K562 (cell line): ENCODE measurements at regions not wholly inside any gene's neighbourhood (a gene's known extent, or its start where the extent isn't known, plus 50 kb on each side); places are given as distances from the start of the nearest gene placed in this dataset.

ENCODE experiments used
- CHD7 ChIP-seq: fragments of 200-600 bp; sonication (generic); IDR thresholded peaks from one replicate; pipeline ENCODE4 v1.6.1; 2012; ENCODE audit warnings: mild to moderate bottlenecking, low read depth, low read length, inconsistent platforms
- CTCF ChIP-seq, 3 experiments: IDR thresholded peaks in 2 of 3; conservative IDR thresholded peaks in 1 of 3; 2 replicates each; pipeline ENCODE4 v1.5.1; 2011 to 2012; ENCODE audit warnings: low read length in 3 of 3, mild to moderate bottlenecking in 3 of 3, control low read depth in 2 of 3, improper control_type of control experiment in 1 of 3, inconsistent platforms in 1 of 3, low read depth in 1 of 3, mixed read lengths in 1 of 3, moderate library complexity in 1 of 3; ENCODE audit not compliant: insufficient read depth in 2 of 3
- E2F6 ChIP-seq, 2 experiments: IDR thresholded peaks; 2 replicates each; pipeline ENCODE4 v1.6.1; 2011; ENCODE audit warnings: borderline replicate concordance in 1 of 2, control low read depth in 1 of 2, low read depth in 1 of 2, low read length in 1 of 2, mild to moderate bottlenecking in 1 of 2, mixed read lengths in 1 of 2, moderate library complexity in 1 of 2; ENCODE audit not compliant: insufficient read depth in 1 of 2, insufficient read length in 1 of 2, poor library complexity in 1 of 2, severe bottlenecking in 1 of 2; ENCODE audit errors: extremely low read depth in 1 of 2
- SMAD1 ChIP-seq: fragments of 150-350 bp; IDR thresholded peaks from 2 replicates; pipeline ENCODE4 v1.6.1; 2014; ENCODE audit warnings: low read length, low read depth; ENCODE audit not compliant: partially characterized antibody
- SMC3 ChIP-seq: conservative IDR thresholded peaks from 2 replicates; pipeline ENCODE4 v1.6.1; 2011; ENCODE audit warnings: low read depth, low read length, improper control_type of control experiment; ENCODE audit not compliant: insufficient read depth
- STAT5B ChIP-seq: fragments of 250-450 bp; sonication (Bioruptor Pico); IDR thresholded peaks from 2 replicates; pipeline ENCODE4 v1.8.0; 2021; ENCODE audit warnings: mild to moderate bottlenecking, inconsistent platforms
- TEAD2 ChIP-seq: fragments of 450-650 bp; IDR thresholded peaks from 2 replicates; pipeline ENCODE4 v1.6.1; 2016; ENCODE audit warnings: missing genetic modification characterization, control low read depth, missing compliant biosample characterization

- TF ChIP-seq TEAD2 (no peak), CHD7 (no peak), SMAD1 (no peak), E2F6 (IDR thresholded peaks at IDR 0.05; ENCODE audit: borderline replicate concordance in 1 of 2, extremely low read depth in 1 of 2, insufficient read depth in 1 of 2, insufficient read length in 1 of 2, low read depth in 1 of 2, low read length in 1 of 2, poor library complexity in 1 of 2, severe bottlenecking in 1 of 2) (no peak), CTCF (IDR thresholded peaks at IDR 0.05 in 2 of 3, conservative IDR thresholded peaks at IDR 0.05 in 1 of 3; ENCODE audit: insufficient read depth in 2 of 3, low read depth in 1 of 3, low read length in 3 of 3) (no peak), STAT5B (no peak), SMC3 (no peak)
These were observed 56.8 kb upstream of the ACAN start for GRCh38 chr15:88746451-88746850.
